Smooth muscle cell (in vitro differentiated cells): ENCODE measurements at regions not wholly inside any gene's neighbourhood (a gene's known extent, or its start where the extent isn't known, plus 50 kb on each side); places are given as distances from the start of the nearest gene placed in this dataset.

Experiments used
- DNase-seq: peaks from one replicate; lab custom pipeline; 2025; ENCODE audit not compliant: unreplicated experiment; lab: John Stamatoyannopoulos, UW
- H2AFZ ChIP-seq: fragments of 200-600 bp; sonication (generic); 2 replicates; pipeline ENCODE4 v1.6.0; 2016; ENCODE audit warnings: antibody characterized with exemption, low read depth, mild to moderate bottlenecking
- H3F3A ChIP-seq: fragments of 200-600 bp; sonication (generic); 2 replicates; pipeline ENCODE4 v1.6.0; 2017; ENCODE audit warnings: antibody characterized with exemption, low read depth
- H3K27ac ChIP-seq: fragments of 200-600 bp; sonication (generic); 2 replicates; pipeline ENCODE4 v1.5.1; 2016; ENCODE audit warnings: low read depth, mild to moderate bottlenecking
- H3K27me3 ChIP-seq: fragments of 200-600 bp; sonication (generic); 2 replicates; pipeline ENCODE4 v1.6.1; 2016; ENCODE audit warnings: low read depth, mild to moderate bottlenecking
- H3K36me3 ChIP-seq: fragments of 200-600 bp; sonication (generic); 2 replicates; pipeline ENCODE4 v1.5.1; 2016; ENCODE audit warnings: low read depth
- H3K4me1 ChIP-seq: fragments of 200-600 bp; sonication (generic); 2 replicates; pipeline ENCODE4 v1.5.1; 2016; ENCODE audit warnings: low read depth
- H3K4me2 ChIP-seq: fragments of 200-600 bp; sonication (generic); 2 replicates; pipeline ENCODE4 v1.6.0; 2016; ENCODE audit warnings: mild to moderate bottlenecking
- H3K4me3 ChIP-seq: fragments of 200-600 bp; sonication (generic); 2 replicates; pipeline ENCODE4 v1.5.1; 2016; ENCODE audit warnings: mild to moderate bottlenecking
- H3K79me2 ChIP-seq: fragments of 200-600 bp; sonication (generic); 2 replicates; pipeline ENCODE4 v1.6.0; 2016; ENCODE audit warnings: low read depth, mild to moderate bottlenecking
- H3K9ac ChIP-seq: fragments of 200-600 bp; sonication (generic); 2 replicates; pipeline ENCODE4 v1.6.0; 2016; ENCODE audit warnings: low read depth
- H3K9me3 ChIP-seq: fragments of 200-600 bp; sonication (generic); replicated peaks from 2 replicates; pipeline ENCODE4 v1.5.1; 2016; ENCODE audit warnings: low read depth
- H4K20me1 ChIP-seq: fragments of 200-600 bp; sonication (generic); 2 replicates; pipeline ENCODE4 v1.6.0; 2016; ENCODE audit warnings: low read depth
- CTCF ChIP-seq: fragments of 200-600 bp; sonication (generic); IDR thresholded peaks from 2 replicates; pipeline ENCODE4 v1.5.1; 2017; ENCODE audit warnings: borderline replicate concordance, mild to moderate bottlenecking, antibody characterized with exemption; ENCODE audit not compliant: insufficient read depth, poor library complexity, severe bottlenecking
- WGBS: methylation state at CpG from one replicate; pipeline ENCODE4 v1.1.7; 2016; ENCODE audit warnings: low lambda C conversion rate; 5-methylcytosine and 5-hydroxymethylcytosine counted together

GRCh38 chr4:124804041-124804440 lies 91.5 kb upstream of the ANKRD50 start:
- Histone ChIP-seq H2AFZ (no peak overlapping the region), H3K9ac (no peak overlapping the region), H4K20me1 (no peaks in the 10 kb centered on the region), H3K4me1 (no peaks in the 10 kb centered on the region), H3K27me3 (no peaks in the 10 kb centered on the region), H3K36me3 (no peaks in the 10 kb centered on the region), H3K4me2 (no peak overlapping the region), H3K4me3 (no peak overlapping the region), H3K79me2 (no peaks in the 10 kb centered on the region), H3F3A (no peaks in the 10 kb centered on the region), H3K27ac (no peak overlapping the region), H3K9me3 (no peaks in the 10 kb centered on the region)
- DNase-seq: no peak
- TF ChIP-seq CTCF: no peak
- 94% methylated on average over 4 of the region's 4 CpGs for WGBS

GRCh38 chr4:124803641-124804040 lies 91.1 kb upstream of the ANKRD50 start:
- no peaks in the 10 kb centered on the region for H3F3A ChIP-seq
- H4K20me1 ChIP-seq: no peaks in the 10 kb centered on the region
- TF ChIP-seq CTCF: no peak
- no peak for DNase-seq
- H3K27me3 ChIP-seq: no peaks in the 10 kb centered on the region
- H3K4me1 ChIP-seq: no peaks in the 10 kb centered on the region
- no peaks in the 10 kb centered on the region for H3K79me2 ChIP-seq
- H3K4me2 ChIP-seq: no peak overlapping the region
- no peak overlapping the region for H3K9ac ChIP-seq
- WGBS: 89% methylated on average over 1 of the region's 1 CpG
- H3K9me3 ChIP-seq: no peaks in the 10 kb centered on the region
- no peaks in the 10 kb centered on the region for H3K36me3 ChIP-seq
- no peak overlapping the region for H3K4me3 ChIP-seq
- H2AFZ ChIP-seq: no peak overlapping the region
- H3K27ac ChIP-seq: no peak overlapping the region

DNA sequence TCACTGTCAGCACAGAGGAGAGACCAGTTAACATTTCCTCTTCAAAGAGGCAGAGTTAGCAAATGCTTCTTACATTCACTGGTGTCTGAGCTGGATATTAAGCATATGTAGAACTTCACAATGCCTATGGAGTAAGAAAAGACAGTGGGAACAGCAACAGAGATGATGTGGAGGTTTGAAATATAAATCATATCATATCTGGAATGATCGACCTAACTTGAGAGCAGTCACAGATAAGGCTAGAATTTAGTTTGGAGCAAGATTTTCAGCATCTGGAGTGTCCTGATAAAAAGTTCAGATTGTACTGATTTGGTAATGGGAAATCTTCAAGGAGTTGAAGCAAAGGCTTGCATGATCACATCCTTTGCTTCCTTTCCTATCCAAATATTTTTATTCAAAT lies 90.5 kb upstream of the ANKRD50 start:
- H3K27ac ChIP-seq: no peak overlapping the region
- H3K9ac ChIP-seq: no peak overlapping the region
- H3F3A ChIP-seq: no peaks in the 10 kb centered on the region
- 87% methylated on average over 1 of the region's 1 CpG for WGBS
- no peak for TF ChIP-seq CTCF
- H4K20me1 ChIP-seq: no peaks in the 10 kb centered on the region
- H3K4me2 ChIP-seq: no peak overlapping the region
- no peaks in the 10 kb centered on the region for H3K36me3 ChIP-seq
- no peaks in the 10 kb centered on the region for H3K79me2 ChIP-seq
- no peaks in the 10 kb centered on the region for H3K4me1 ChIP-seq
- H2AFZ ChIP-seq: no peak overlapping the region
- no peaks in the 10 kb centered on the region for H3K27me3 ChIP-seq
- H3K4me3 ChIP-seq: no peak overlapping the region
- no peaks in the 10 kb centered on the region for H3K9me3 ChIP-seq
- DNase-seq: no peak

DNA sequence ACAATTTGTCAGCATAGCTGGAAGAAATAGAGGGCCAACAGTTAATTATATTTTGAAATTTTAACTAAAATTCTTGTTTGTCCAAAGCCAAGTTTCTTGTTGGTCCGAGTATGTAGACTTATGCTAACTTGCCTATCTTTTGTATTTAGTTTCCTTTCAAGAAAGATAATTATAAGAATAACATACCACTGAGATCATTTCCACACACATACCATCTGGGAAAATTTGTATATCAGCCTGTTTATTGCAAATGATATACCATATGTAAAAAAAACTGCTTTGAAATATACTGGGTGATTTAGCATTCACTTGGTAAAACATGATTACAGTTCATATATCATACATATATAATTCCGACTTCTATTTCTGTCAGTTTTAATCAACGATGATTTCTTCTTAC lies 84.7 kb upstream of the ANKRD50 start:
- H3K36me3 ChIP-seq: no peaks in the 10 kb centered on the region
- H3K27ac ChIP-seq: no peak overlapping the region
- WGBS: 89% methylated on average over 3 of the region's 3 CpGs
- no peak overlapping the region for H3K4me2 ChIP-seq
- no peak for TF ChIP-seq CTCF
- no peak for DNase-seq
- no peaks in the 10 kb centered on the region for H3K79me2 ChIP-seq
- H3K4me3 ChIP-seq: no peak overlapping the region
- H3F3A ChIP-seq: no peaks in the 10 kb centered on the region
- no peaks in the 10 kb centered on the region for H3K27me3 ChIP-seq
- no peak overlapping the region for H2AFZ ChIP-seq
- H4K20me1 ChIP-seq: no peaks in the 10 kb centered on the region
- no peak overlapping the region for H3K9ac ChIP-seq
- no peaks in the 10 kb centered on the region for H3K4me1 ChIP-seq
- no peaks in the 10 kb centered on the region for H3K9me3 ChIP-seq
